HG02571 (cell line): ENCODE measurements at regions not wholly inside any gene's neighbourhood (a gene's known extent, or its start where the extent isn't known, plus 50 kb on each side); places are given as distances from the start of the nearest gene placed in this dataset.
"Not testable (repeated sequence)": the region's sequence is repeated elsewhere in the genome, so short reads cannot be mapped to it uniquely, and the experiment has no call there.

Experiments used
- ATAC-seq: cut with Tn5 transposase; IDR thresholded peaks from one replicate; pipeline ENCODE4 v1.9.1; 2021; ENCODE audit warnings: mild to moderate bottlenecking, moderate library complexity; ENCODE audit not compliant: unreplicated experiment

- ATAC-seq = no peak
Measured at GRCh38 chr21:39083377-39084008, 99.8 kb downstream of the PSMG1 start.

GRCh38 chr21:39082656-39083376 lies 100.4 kb downstream of the PSMG1 start:
- no peak for ATAC-seq

DNA sequence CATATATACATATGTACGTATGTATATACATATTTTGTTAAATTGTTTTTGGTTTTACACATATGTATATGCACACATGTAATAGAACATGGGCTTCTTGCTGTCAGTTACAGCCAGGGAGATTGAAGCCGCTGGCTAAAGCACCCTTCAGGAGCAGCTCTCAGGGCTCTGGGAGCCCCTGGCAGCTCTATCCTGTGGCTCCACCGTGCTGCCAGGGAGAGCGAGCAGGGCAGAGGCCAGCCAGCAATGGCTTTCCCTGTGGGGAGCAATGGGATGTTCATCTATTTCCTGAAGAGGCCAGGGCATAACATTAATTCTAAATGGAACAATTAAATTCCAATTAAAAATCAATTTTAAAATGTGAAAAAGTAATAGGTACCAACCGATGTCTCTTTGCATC lies 102.9 kb downstream of the PSMG1 start:
- no peak for ATAC-seq

GRCh38 chr21:39079617-39080016 lies 103.6 kb downstream of the PSMG1 start:
- no peak for ATAC-seq

GRCh38 chr21:39078322-39079065 lies 104.8 kb downstream of the PSMG1 start:
- ATAC-seq = no peak

DNA sequence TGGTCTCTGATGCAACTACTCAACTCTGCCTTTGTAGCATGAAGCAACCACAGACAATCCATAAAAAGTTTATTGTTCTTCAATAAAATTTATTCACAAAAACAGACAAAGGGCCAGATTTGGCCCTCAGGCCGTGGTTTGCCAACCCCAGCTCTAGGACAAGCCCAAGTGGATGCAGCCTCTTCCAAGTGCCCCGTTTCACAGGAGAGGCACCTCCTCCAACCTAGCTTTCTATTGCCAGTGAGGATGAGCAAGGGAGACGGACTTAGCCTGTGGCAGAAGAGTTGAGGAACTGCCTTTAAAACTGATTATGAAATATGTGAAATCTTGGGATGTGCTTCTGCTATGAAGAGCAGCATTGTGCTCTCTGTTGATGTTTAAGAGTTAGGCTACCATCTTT lies 105.4 kb downstream of the PSMG1 start:
- ATAC-seq = no peak

DNA sequence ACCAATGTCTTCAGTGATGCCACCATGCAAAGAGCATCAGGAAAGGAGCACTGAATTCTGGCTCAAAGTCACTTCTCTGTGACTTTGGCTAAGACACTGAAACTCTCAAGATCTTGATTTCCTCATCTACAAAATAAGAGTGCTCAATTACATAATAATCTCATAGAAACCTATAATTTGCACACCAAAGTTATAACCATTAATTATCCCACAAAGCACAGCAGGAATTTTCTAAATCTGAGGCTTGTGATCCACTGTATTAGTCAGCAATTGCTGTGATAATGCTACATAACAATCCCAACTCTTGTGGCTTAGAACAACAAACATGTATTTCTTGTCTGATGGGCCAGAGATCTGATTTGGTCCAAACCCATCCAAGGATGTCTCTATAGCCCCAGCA lies 108.7 kb downstream of the PSMG1 start:
- ATAC-seq = no peak

GRCh38 chr21:39073717-39074116 lies 109.5 kb downstream of the PSMG1 start:
- no peak for ATAC-seq

GRCh38 chr21:39073063-39073462 lies 110.2 kb downstream of the PSMG1 start:
- no peak for ATAC-seq

DNA sequence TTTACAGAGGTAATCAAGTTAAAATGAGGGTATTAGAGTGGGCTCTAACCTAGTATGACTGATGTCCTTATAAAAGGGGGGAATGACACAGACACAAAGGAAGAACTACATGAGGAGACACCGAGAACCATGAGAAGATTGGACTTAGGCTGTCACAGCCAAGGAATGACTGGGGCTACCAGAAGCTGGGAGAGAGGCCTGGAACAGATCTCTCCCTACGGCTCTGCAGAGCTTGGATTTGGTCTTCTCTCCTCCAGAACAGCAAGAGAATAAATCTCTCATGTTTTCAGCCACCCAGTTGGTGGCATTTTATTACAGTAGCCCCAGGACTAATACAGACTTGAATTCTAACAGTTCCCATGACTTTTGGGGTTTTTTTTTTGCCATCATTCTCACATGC lies 110.8 kb downstream of the PSMG1 start:
- ATAC-seq = no peak

GRCh38 chr21:39071623-39072214 lies 111.5 kb downstream of the PSMG1 start:
- ATAC-seq = no peak

DNA sequence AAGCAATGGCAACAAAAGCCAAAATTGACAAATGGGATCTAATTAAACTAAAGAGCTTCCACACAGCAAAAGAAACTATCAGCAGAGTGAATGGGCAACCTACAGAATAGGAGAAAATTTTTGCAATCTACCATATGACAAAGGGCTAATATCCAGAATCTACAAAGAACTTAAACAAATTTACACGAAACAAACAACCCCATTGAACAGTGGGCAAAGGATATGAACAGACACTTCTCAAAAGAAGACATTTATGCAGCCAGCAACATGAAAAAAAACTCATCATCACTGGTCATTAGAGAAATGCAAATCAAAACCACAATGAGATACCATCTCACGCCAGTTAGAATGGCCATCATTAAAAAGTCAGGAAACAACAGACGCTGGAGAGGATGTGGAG lies 113.4 kb downstream of the PSMG1 start:
- not testable (repeated sequence) for ATAC-seq

GRCh38 chr21:39066829-39067780 lies 116.1 kb downstream of the PSMG1 start:
- ATAC-seq = no peak

GRCh38 chr21:39065917-39066316 lies 117.3 kb downstream of the PSMG1 start:
- no peak for ATAC-seq

- no peak for ATAC-seq
Measured at GRCh38 chr21:39064325-39065012, 118.8 kb downstream of the PSMG1 start.

DNA sequence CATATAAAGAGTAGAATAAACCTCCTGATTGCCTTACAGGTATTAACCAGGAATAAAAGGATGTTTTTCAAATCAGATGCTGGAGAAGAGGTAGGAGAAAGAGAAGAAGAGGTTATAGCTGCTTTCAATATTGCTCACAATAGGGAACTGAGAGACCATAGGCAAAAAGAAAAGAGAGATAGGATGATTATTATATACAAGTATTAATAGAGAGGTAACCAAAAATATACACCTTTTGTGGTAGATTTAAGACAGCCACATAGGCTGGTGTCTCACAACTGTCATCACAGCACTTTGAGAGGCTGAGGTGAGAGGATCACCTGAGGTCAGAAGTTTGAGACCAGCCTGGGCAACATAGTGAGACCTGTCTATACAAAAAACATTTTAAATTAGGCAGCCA lies 119.7 kb downstream of the PSMG1 start:
- ATAC-seq = no peak

DNA sequence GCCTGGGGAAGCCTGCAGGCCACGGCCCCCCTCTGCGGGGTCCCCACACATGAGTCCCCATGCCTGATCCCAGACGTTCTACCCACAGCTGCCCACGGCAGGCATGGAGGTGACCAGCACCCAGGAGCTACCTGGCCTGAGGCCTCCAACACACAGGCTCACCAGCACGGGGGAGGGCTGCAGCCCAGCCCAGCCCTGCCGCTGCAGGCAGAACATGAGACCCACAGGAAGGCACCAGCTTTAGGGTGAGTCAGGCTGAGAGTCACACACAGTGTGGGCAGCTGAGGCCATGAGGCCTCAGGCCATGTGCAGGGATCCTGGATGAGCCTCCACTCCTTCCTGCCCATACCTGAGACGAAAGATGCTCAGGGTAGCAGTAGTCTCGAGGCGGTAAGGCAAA lies 121.1 kb downstream of the PSMG1 start:
- no peak for ATAC-seq

GRCh38 chr21:39061766-39062165 lies 121.5 kb downstream of the PSMG1 start:
- no peak for ATAC-seq

GRCh38 chr21:39060485-39061083 lies 122.7 kb downstream of the PSMG1 start:
- no peak for ATAC-seq

DNA sequence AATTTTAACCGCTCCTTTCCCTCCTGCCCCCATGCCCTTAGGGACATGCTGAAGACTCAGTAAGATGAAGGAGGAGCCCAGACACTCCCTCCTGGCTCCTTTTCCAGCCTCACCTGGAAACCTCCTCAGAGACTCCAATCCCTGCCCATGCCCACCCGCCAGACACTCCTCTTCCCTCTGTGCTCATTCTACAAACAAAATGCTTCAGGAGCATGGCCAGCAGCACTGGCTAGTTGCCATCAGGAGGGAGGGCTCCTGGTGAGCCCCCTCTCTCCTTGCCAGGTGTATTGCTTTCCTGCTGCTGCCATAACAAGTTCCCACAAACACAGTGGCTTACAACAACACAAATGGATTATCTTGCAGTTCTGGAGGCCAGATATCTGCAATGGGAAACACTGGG lies 126.1 kb downstream of the PSMG1 start:
- ATAC-seq = no peak
